Parathyroid adenoma (tissue), 2 donors: ENCODE measurements at regions not wholly inside any gene's neighbourhood (a gene's known extent, or its start where the extent isn't known, plus 50 kb on each side); places are given as distances from the start of the nearest gene placed in this dataset.

Experiments used
- H2AFZ ChIP-seq: fragments of 300-600 bp; sonication (generic); one replicate; pipeline ENCODE4 v1.7.0; 2017; ENCODE audit warnings: antibody characterized with exemption, mild to moderate bottlenecking
- H3K27ac ChIP-seq: fragments of 300-600 bp; sonication (generic); one replicate; pipeline ENCODE4 v1.7.0; 2017
- H3K27me3 ChIP-seq: fragments of 300-600 bp; sonication (generic); one replicate; pipeline ENCODE4 v1.7.0; 2017; ENCODE audit warnings: low read length; ENCODE audit not compliant: control insufficient read depth, insufficient read depth
- H3K36me3 ChIP-seq: fragments of 300-600 bp; sonication (generic); one replicate; pipeline ENCODE4 v1.7.0; 2017; ENCODE audit warnings: low read length; ENCODE audit not compliant: control insufficient read depth, insufficient read depth
- H3K4me1 ChIP-seq: fragments of 300-600 bp; sonication (generic); one replicate; pipeline ENCODE4 v1.7.0; 2017; ENCODE audit warnings: control low read depth
- H3K4me2 ChIP-seq: fragments of 300-600 bp; sonication (generic); one replicate; pipeline ENCODE4 v1.7.0; 2017; ENCODE audit warnings: low read length
- H3K4me3 ChIP-seq: fragments of 300-600 bp; sonication (generic); one replicate; pipeline ENCODE4 v1.7.0; 2017; ENCODE audit warnings: low read depth, low read length
- H3K79me2 ChIP-seq: fragments of 300-600 bp; sonication (generic); one replicate; pipeline ENCODE4 v1.7.0; 2017; ENCODE audit warnings: control low read depth
- H3K9ac ChIP-seq: fragments of 300-600 bp; sonication (generic); one replicate; pipeline ENCODE4 v1.7.0; 2017; ENCODE audit warnings: mild to moderate bottlenecking
- H3K9me3 ChIP-seq: fragments of 300-600 bp; sonication (generic); one replicate; pipeline ENCODE4 v1.7.0; 2017; ENCODE audit warnings: low read length; ENCODE audit not compliant: control insufficient read depth
- TF ChIP-seq, protein P1 (sequence below): fragments of 300-600 bp; sonication (generic); IDR thresholded peaks from one replicate; pipeline ENCODE4 v1.7.0; 2017; ENCODE audit warnings: antibody characterized with exemption, mild to moderate bottlenecking
- donor health status: primary hyperparathyroidism.

DNA sequence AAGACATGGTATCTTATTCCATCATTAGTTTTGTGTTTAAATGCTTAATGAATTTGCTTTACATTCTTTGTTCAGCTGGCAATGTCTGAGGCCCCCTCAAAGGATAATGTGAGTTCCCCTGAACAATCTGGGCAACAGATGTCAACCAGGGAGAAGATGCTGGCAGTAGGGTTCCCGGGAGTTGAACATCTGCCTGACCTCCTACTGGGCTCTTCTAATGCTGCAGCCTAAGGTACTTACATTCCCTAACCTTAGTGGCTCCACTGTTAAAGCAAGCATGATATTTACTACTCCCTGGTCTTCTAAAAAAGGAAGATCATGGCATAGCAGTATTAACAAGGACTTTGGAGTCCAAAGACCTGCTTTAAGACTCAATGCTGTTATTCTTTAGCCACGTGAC is 574.9 kb upstream of the NR5A2 start:
- Histone ChIP-seq H3K79me2 (no peaks in the 10 kb centered on the region), H2AFZ (no peak overlapping the region), H3K36me3 (no peaks in the 10 kb centered on the region), H3K27me3 (no peaks in the 10 kb centered on the region), H3K27ac (no peak overlapping the region), H3K4me3 (no peak overlapping the region), H3K4me1 (no peaks in the 10 kb centered on the region), H3K9ac (no peak overlapping the region), H3K9me3 (no peaks in the 10 kb centered on the region), H3K4me2 (no peak overlapping the region)
- TF ChIP-seq, protein P1, sequence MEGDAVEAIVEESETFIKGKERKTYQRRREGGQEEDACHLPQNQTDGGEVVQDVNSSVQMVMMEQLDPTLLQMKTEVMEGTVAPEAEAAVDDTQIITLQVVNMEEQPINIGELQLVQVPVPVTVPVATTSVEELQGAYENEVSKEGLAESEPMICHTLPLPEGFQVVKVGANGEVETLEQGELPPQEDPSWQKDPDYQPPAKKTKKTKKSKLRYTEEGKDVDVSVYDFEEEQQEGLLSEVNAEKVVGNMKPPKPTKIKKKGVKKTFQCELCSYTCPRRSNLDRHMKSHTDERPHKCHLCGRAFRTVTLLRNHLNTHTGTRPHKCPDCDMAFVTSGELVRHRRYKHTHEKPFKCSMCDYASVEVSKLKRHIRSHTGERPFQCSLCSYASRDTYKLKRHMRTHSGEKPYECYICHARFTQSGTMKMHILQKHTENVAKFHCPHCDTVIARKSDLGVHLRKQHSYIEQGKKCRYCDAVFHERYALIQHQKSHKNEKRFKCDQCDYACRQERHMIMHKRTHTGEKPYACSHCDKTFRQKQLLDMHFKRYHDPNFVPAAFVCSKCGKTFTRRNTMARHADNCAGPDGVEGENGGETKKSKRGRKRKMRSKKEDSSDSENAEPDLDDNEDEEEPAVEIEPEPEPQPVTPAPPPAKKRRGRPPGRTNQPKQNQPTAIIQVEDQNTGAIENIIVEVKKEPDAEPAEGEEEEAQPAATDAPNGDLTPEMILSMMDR, result no peak

DNA sequence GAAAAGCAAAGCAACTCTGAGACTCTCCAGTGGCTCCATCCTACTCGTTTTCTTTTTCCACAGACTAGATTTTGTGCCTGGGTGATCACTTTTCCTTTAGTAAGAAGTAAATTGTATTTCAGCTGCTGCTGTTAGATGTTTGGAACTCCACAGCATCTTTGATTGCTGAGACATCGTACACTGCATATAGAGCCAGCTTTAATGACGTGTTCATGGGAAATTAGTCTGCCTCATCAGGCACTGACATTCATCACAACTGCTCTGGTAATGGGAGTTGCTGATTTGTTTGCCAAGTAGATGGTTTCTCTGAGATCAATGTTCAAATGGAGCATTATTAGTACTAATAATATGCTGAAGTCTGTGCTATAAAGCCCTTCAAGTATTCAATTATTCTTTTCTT is 573.8 kb upstream of the NR5A2 start:
- Histone ChIP-seq H2AFZ (no peak overlapping the region), H3K4me3 (no peak overlapping the region), H3K36me3 (no peaks in the 10 kb centered on the region), H3K27ac (no peak overlapping the region), H3K9me3 (no peaks in the 10 kb centered on the region), H3K27me3 (no peaks in the 10 kb centered on the region), H3K79me2 (no peaks in the 10 kb centered on the region), H3K9ac (no peak overlapping the region), H3K4me1 (no peaks in the 10 kb centered on the region), H3K4me2 (no peak overlapping the region)
- TF ChIP-seq, protein P1, result no peak

DNA sequence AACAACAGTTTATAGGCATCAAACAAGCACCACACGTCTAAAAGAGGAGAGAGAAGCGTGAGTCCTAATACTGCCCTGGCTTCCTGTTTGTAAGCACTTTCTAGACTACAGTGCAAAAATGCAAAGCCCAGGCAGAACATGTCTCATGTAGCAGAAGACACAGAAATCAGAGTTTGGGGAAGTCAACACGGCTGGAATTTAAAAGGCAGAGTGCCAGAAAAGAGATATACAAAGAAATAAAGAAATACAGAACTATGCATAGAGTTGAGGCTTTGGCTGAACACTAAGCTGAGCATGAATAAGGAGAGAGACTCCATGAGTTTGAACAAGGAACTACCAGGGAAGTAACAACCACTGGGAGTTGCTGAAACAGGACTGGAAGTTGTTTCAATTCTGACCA is 566.6 kb upstream of the NR5A2 start:
- H3K27me3 ChIP-seq, result no peaks in the 10 kb centered on the region
- H3K4me1 ChIP-seq, result no peaks in the 10 kb centered on the region
- H3K79me2 ChIP-seq, result no peaks in the 10 kb centered on the region
- no peak overlapping the region for H3K4me3 ChIP-seq
- no peak overlapping the region for H3K4me2 ChIP-seq
- H3K27ac ChIP-seq, result no peak overlapping the region
- no peaks in the 10 kb centered on the region for H3K9me3 ChIP-seq
- H3K9ac ChIP-seq, result no peak overlapping the region
- no peaks in the 10 kb centered on the region for H3K36me3 ChIP-seq
- TF ChIP-seq, protein P1, result no peak
- H2AFZ ChIP-seq, result no peak overlapping the region

DNA sequence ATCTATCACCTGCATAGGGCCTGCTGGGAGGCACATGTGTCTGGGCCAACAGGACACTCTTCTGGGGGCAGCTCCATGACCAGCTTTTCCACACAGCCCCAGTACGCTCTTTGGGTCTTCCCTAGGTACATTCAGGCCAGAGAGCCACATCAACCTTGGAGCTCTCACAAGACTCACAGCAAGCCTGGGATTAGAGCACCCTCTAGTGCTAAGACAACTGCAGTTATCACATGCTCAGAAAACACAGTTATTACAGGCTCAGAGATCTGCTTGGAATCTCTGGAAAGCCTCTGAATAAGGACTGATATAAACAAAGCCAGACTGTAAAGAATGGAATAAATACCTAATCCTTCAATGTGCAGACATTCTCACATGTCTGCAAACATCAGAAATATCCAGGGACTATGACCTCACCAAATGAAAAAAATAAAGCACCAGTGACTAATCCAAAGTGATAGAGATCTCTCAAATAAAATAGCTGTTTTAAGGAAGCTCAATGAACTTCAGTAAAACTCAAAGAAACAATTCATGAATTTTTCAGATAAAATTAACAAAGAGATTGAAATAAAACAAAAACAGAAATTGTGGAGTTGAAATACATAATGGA is 563.9 kb upstream of the NR5A2 start:
- Histone ChIP-seq H3K4me1 (no peaks in the 10 kb centered on the region), H3K36me3 (no peaks in the 10 kb centered on the region), H3K27ac (no peak overlapping the region), H2AFZ (no peak overlapping the region), H3K4me2 (no peak overlapping the region), H3K4me3 (no peak overlapping the region), H3K9ac (no peak overlapping the region), H3K79me2 (no peaks in the 10 kb centered on the region), H3K27me3 (no peaks in the 10 kb centered on the region), H3K9me3 (no peaks in the 10 kb centered on the region)
- TF ChIP-seq, protein P1, result no peak

- Histone ChIP-seq H3K4me3 (no peak overlapping the region), H3K9ac (no peak overlapping the region), H3K4me2 (no peak overlapping the region), H3K36me3 (no peaks in the 10 kb centered on the region), H3K27ac (no peak overlapping the region), H3K9me3 (no peaks in the 10 kb centered on the region), H2AFZ (no peak overlapping the region), H3K4me1 (no peaks in the 10 kb centered on the region), H3K79me2 (no peaks in the 10 kb centered on the region), H3K27me3 (no peaks in the 10 kb centered on the region)
- TF ChIP-seq, protein P1, result no peak
Observed at GRCh38 chr1:199466961-199467360, 560.5 kb upstream of the NR5A2 start.
